MG63 (cell line): ENCODE measurements at regions not wholly inside any gene's neighbourhood (a gene's known extent, or its start where the extent isn't known, plus 50 kb on each side); places are given as distances from the start of the nearest gene placed in this dataset.

ENCODE experiments used
- DNase-seq: peaks from one replicate; pipeline ENCODE4 v3.0.0-alpha.2; 2020
- H3K27me3 ChIP-seq: fragments of 250-450 bp; sonication (Bioruptor Pico); 2 replicates; pipeline ENCODE4 v1.5.1; 2020; ENCODE audit warnings: mild to moderate bottlenecking, moderate library complexity
- H3K36me3 ChIP-seq: fragments of 250-450 bp; sonication (Bioruptor Pico); 2 replicates; pipeline ENCODE4 v1.5.1; 2020; ENCODE audit warnings: mild to moderate bottlenecking, moderate library complexity
- H3K4me3 ChIP-seq: fragments of 250-450 bp; sonication (Bioruptor Pico); 2 replicates; pipeline ENCODE4 v1.5.1; 2020; ENCODE audit warnings: mild to moderate bottlenecking, moderate library complexity
- H3K9me3 ChIP-seq: fragments of 250-450 bp; sonication (Bioruptor Pico); 2 replicates; pipeline ENCODE4 v1.5.1; 2020; ENCODE audit warnings: mild to moderate bottlenecking, moderate library complexity

DNA sequence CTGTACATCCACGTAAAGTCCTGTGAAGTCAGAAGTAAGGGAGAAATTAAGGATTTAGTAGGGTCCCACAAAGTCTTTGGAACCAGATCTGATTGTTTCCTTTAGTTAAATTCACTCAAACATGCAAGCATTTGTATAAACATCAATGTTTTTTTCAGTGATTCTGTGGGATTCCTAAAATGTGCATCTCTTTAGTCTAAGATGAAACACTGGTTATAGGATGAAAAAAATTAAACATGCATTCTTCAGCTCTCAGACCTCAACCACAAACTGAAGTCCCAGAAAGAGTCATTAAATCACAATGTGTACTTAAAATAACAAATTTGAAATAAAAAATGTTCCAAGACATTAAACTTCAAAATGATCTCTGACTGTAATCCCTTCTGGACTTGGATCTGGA lies 76.5 kb upstream of the APCDD1 start:
- Histone ChIP-seq H3K9me3 (no peaks in the 10 kb centered on the region), H3K27me3 (no peaks in the 10 kb centered on the region), H3K4me3 (no peak overlapping the region), H3K36me3 (no peaks in the 10 kb centered on the region)
- no peak for DNase-seq

- no peaks in the 10 kb centered on the region for H3K27me3 ChIP-seq
- H3K9me3 ChIP-seq, result no peaks in the 10 kb centered on the region
- no peak overlapping the region for H3K4me3 ChIP-seq
- no peak for DNase-seq
- H3K36me3 ChIP-seq, result no peaks in the 10 kb centered on the region
Measured at GRCh38 chr18:10378688-10379420, 75.6 kb upstream of the APCDD1 start.

DNA sequence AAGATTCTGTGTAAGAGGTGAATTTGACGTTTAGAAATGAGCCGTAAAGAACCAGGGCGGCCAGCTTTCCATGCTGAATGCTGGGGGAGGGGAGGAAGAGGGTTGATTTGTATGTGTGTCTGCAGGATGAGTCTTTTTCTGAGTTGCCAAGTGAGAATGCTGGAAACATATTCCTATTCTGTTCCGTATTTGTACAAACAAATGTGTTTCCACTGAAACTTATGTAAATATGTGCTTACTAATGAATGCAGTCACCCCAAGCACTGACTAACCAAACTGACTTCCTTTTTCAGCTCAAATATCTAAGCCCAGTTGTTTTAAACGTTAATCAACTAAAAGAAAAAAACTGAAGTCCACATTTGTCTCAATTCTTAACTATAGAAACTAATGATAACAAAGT lies 74.9 kb upstream of the APCDD1 start:
- Histone ChIP-seq H3K4me3 (no peak overlapping the region), H3K36me3 (no peaks in the 10 kb centered on the region), H3K9me3 (no peaks in the 10 kb centered on the region), H3K27me3 (no peaks in the 10 kb centered on the region)
- no peak for DNase-seq

GRCh38 chr18:10381516-10381915 lies 72.9 kb upstream of the APCDD1 start:
- Histone ChIP-seq H3K36me3 (no peaks in the 10 kb centered on the region), H3K9me3 (no peaks in the 10 kb centered on the region), H3K27me3 (no peaks in the 10 kb centered on the region), H3K4me3 (no peak overlapping the region)
- DNase-seq, result no peak

DNA sequence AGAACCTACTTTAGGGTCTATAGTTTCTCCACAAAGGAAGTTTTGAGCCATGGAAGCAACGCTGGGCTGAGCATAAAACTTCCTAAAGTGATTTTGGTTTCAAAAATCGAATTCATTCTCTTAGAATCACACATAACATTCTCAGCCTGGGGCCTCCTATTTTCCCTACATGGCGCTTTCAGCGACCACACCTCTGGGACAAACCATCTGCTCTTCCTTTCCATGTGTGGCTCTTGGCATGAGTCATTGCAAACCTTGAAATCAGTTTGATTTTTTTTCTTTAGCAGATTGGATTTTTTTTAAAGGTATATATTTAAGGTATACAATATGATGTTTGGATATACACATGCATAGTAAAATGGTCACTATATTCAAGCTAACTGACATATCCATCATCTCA lies 72.5 kb upstream of the APCDD1 start:
- Histone ChIP-seq H3K9me3 (no peaks in the 10 kb centered on the region), H3K27me3 (no peaks in the 10 kb centered on the region), H3K36me3 (no peaks in the 10 kb centered on the region), H3K4me3 (no peak overlapping the region)
- no peak for DNase-seq

GRCh38 chr18:10386049-10386448 lies 68.4 kb upstream of the APCDD1 start:
- Histone ChIP-seq H3K27me3 (no peaks in the 10 kb centered on the region), H3K36me3 (no peaks in the 10 kb centered on the region), H3K9me3 (no peaks in the 10 kb centered on the region), H3K4me3 (no peak overlapping the region)
- no peak for DNase-seq

- no peak for DNase-seq
Measured at GRCh38 chr18:10386956-10387355, 67.5 kb upstream of the APCDD1 start.

GRCh38 chr18:10387399-10387798 lies 67.0 kb upstream of the APCDD1 start:
- H3K9me3 ChIP-seq, result no peaks in the 10 kb centered on the region
- H3K4me3 ChIP-seq, result no peak overlapping the region
- no peaks in the 10 kb centered on the region for H3K27me3 ChIP-seq
- DNase-seq, result no peak
- no peaks in the 10 kb centered on the region for H3K36me3 ChIP-seq

More at GRCh38 chr18:10386956-10387355, 67.5 kb upstream of the APCDD1 start:
- Histone ChIP-seq H3K9me3 (no peaks in the 10 kb centered on the region), H3K36me3 (no peaks in the 10 kb centered on the region), H3K4me3 (no peak overlapping the region), H3K27me3 (no peaks in the 10 kb centered on the region)

DNA sequence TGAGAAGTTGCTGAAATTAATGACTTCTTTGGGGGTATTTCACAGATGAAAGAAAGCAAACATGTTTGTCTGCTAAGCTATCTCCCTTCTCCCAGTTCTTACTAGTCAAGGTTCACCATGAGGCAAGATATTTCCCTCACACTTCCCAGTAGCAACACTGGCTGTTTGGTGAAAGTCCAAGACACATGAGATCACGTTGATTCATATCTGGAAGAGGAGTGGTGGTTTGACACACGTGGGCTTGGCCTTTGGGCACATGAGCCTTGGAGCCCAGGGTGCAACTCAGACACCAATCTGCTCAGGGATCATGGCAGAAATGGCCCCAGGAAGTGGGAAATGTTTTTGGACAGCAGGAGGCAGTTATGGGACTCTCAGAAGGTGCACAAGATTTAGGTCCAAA lies 66.1 kb upstream of the APCDD1 start:
- no peaks in the 10 kb centered on the region for H3K9me3 ChIP-seq
- H3K36me3 ChIP-seq, result no peaks in the 10 kb centered on the region
- no peaks in the 10 kb centered on the region for H3K27me3 ChIP-seq
- no peak overlapping the region for H3K4me3 ChIP-seq
- DNase-seq, result no peak

- H3K36me3 ChIP-seq, result no peaks in the 10 kb centered on the region
- DNase-seq, result no peak
- H3K27me3 ChIP-seq, result no peaks in the 10 kb centered on the region
- peaks cover 2% of the 10 kb centered on the region; the same call in 1 of the 2 replicates for H3K9me3 ChIP-seq
- no peak overlapping the region for H3K4me3 ChIP-seq
Measured at GRCh38 chr18:10391506-10391905, 62.9 kb upstream of the APCDD1 start.

DNA sequence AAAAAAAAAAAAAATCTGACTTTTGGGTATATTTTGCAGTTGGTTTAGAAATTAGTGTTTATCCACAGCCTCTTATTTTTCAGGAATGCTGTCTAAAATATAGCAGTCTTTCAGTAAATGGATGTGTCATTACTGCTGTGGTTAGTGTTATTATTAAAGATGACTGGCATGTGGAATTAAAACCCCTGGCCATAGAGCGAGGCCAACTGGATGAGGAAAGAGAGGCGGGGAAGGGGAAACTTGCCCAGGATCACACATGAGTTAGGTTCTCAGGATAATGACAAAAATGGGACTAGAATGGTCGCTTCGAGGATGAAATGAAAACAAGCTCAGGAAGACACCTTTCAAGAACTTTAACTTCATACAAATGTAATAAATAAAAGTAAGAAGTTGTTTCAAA lies 57.4 kb upstream of the APCDD1 start:
- Histone ChIP-seq H3K36me3 (no peaks in the 10 kb centered on the region), H3K9me3 (peaks cover 2% of the 10 kb centered on the region; the same call in 1 of the 2 replicates), H3K4me3 (no peak overlapping the region), H3K27me3 (no peaks in the 10 kb centered on the region)
- no peak for DNase-seq

DNA sequence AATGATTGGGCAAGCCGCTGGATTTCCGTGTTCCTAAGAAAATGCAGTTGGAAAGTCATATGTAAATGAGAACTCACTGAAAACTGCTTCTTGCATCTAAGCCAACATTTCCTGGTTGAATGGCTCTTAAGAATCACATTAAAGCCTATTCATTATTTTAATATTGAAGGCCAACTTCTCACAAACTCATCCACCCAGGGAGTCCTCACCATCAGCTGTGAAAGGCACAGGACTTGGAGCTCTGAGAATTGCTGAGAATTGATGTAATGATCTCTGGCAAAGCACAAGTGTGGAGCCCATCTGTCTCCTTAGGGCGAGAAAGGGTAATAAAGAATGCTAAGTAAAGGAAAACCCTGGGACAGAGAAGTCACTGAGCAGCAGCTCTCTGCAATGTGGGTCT lies 55.9 kb upstream of the APCDD1 start:
- Histone ChIP-seq H3K36me3 (no peaks in the 10 kb centered on the region), H3K27me3 (no peaks in the 10 kb centered on the region), H3K9me3 (peaks cover 2% of the 10 kb centered on the region; the same call in 1 of the 2 replicates), H3K4me3 (no peak overlapping the region)
- DNase-seq, result no peak

DNA sequence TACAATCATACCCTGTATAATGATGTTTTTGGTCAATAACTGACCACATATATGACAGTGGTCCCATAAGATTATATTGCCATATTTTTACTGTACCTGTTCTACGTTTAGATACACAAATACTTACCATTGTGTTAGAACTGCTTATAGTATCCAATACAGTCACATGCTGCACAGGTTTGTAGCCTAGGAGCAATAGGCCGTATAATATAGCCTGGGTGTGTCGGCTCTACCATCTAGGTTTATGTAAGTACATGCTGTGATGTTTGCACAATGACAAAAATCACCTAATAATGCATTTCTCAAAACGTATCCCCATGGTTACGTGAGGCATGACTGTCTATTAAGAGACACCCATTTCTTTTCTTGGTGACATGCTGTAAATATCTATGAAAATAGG lies 55.0 kb upstream of the APCDD1 start:
- no peaks in the 10 kb centered on the region for H3K27me3 ChIP-seq
- peaks cover 2% of the 10 kb centered on the region; the same call in 1 of the 2 replicates for H3K9me3 ChIP-seq
- H3K36me3 ChIP-seq, result no peaks in the 10 kb centered on the region
- DNase-seq, result no peak
- H3K4me3 ChIP-seq, result no peak overlapping the region

- Histone ChIP-seq H3K4me3 (no peak overlapping the region), H3K36me3 (no peaks in the 10 kb centered on the region), H3K9me3 (peaks cover 2% of the 10 kb centered on the region; the same call in 1 of the 2 replicates), H3K27me3 (no peaks in the 10 kb centered on the region)
- no peak for DNase-seq
Measured at GRCh38 chr18:10400534-10401307, 53.7 kb upstream of the APCDD1 start.

DNA sequence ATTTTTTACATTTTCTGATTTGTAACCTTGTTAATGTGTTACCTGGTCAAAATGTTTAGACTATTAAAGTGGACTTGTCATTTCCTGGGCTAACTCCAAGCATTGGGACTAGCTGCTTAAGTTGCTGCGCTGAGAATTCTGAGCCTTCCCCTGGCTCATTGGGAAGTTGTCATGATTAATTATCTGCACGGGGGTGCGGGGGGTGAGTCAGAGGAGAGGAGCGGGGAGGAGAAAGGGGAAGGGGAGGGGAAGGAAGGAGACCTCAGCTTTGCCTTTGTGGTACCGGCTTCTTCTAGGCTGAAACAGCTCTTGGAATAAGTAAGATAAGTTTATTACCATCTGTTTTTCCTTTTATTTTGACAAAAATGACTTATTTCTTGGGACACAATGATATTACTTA lies 52.9 kb upstream of the APCDD1 start:
- no peaks in the 10 kb centered on the region for H3K9me3 ChIP-seq
- no peaks in the 10 kb centered on the region for H3K27me3 ChIP-seq
- no peak overlapping the region for H3K4me3 ChIP-seq
- H3K36me3 ChIP-seq, result no peaks in the 10 kb centered on the region
- no peak for DNase-seq

DNA sequence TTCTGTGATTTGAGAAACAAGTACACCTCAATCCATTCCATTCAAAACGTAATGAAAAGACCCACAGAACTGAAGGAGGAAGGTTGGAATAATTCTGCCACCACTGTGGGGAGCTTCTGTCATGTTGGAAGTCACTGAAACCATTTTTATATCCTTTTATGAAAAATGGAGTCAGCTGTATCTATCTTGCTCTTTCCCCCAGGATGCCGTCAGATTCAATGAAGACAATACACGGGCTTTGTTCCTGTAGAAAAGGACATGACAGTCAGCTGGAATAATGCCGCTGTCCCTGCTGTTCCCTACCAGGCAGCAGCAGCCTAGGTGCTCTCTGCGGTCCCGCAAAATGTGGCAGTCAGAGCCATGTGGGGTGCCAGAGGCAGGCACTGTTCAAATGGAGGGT lies 52.5 kb upstream of the APCDD1 start:
- Histone ChIP-seq H3K4me3 (no peak overlapping the region), H3K27me3 (no peaks in the 10 kb centered on the region), H3K9me3 (no peaks in the 10 kb centered on the region), H3K36me3 (no peaks in the 10 kb centered on the region)
- DNase-seq, result no peak

DNA sequence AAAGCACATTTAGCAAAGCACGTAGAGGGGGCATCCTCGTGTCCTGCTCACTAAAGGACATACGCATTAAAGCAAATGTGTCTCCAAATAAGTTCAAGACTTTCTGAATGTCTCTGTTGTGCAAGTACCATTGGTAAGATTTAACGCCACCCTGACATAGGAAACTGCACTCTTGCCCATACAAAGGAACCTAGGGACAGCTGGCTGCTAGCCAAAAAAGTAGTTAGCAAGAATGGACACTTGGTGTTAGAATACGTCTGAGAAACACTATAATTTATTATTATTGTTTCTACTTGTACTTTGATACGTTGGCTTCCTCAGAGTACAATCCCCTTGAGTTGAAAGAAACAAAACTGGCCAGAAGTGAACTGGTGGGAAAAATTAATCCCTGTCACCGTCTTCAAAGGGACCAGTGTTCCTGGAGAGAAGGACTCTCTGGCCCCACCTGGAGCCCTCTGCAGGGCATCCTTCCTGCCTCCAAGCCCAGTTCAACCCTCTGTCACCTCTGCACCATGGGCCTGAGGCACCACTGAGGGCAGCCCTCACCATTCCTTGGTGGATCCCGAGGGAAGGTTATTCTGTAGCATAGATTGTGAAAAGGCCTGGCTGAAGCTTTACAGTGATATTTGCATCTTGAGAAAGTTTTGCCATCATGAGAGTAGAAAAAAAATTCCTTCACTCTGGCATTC lies 51.4 kb upstream of the APCDD1 start:
- Histone ChIP-seq H3K9me3 (no peaks in the 10 kb centered on the region), H3K36me3 (no peaks in the 10 kb centered on the region), H3K4me3 (no peak overlapping the region), H3K27me3 (no peaks in the 10 kb centered on the region)
- DNase-seq, result no peak
